CD14-positive monocyte (primary cell): ENCODE measurements at regions not wholly inside any gene's neighbourhood (a gene's known extent, or its start where the extent isn't known, plus 50 kb on each side); places are given as distances from the start of the nearest gene placed in this dataset.

ENCODE experiments used
- DNase-seq, 3 donors: peaks; one replicate each; pipeline ENCODE4 v3.0.0-alpha.2; 2011 to 2022
- H2AFZ ChIP-seq: 2 replicates; pipeline ENCODE4 v1.6.0; 2012; ENCODE audit warnings: mild to moderate bottlenecking, low read depth, low read length, inconsistent platforms; ENCODE audit not compliant: insufficient read depth, poor library complexity, severe bottlenecking
- H3K27ac ChIP-seq, 2 donors: 1 replicate in 1 of 2; 2 replicates in 1 of 2; pipeline ENCODE4 v1.5.1; 2012 to 2013; ENCODE audit warnings: low read length in 2 of 2, control low read depth in 1 of 2, inconsistent platforms in 1 of 2, low read depth in 1 of 2, mild to moderate bottlenecking in 1 of 2
- H3K27me3 ChIP-seq, 2 donors: one replicate each; pipeline versions ENCODE4 v1.6.0 to v1.6.1; 2011 to 2013; ENCODE audit warnings: low read length in 2 of 2; ENCODE audit not compliant: control insufficient read depth in 2 of 2, insufficient read depth in 2 of 2
- H3K36me3 ChIP-seq, 2 donors: replicated peaks in 1 of 2; 1 replicate in 1 of 2; 2 replicates in 1 of 2; pipeline versions ENCODE4 v1.5.1 to v1.6.1; 2012 to 2013; ENCODE audit warnings: low read length in 2 of 2, control low read depth in 1 of 2, inconsistent platforms in 1 of 2, mild to moderate bottlenecking in 1 of 2; ENCODE audit not compliant: insufficient read depth in 2 of 2, control insufficient read depth in 1 of 2
- H3K4me1 ChIP-seq, 2 donors: 1 replicate in 1 of 2; 2 replicates in 1 of 2; pipeline versions ENCODE4 v1.5.1 to v1.6.1; 2012 to 2013; ENCODE audit warnings: low read length in 2 of 2, control low read depth in 1 of 2, inconsistent platforms in 1 of 2, mild to moderate bottlenecking in 1 of 2, moderate library complexity in 1 of 2; ENCODE audit not compliant: insufficient read depth in 2 of 2, control insufficient read depth in 1 of 2
- H3K4me2 ChIP-seq: replicated peaks from 2 replicates; pipeline ENCODE3; 2012; ENCODE audit warnings: low read length, moderate library complexity, mild to moderate bottlenecking; ENCODE audit not compliant: poor library complexity, severe bottlenecking; ENCODE audit errors: extremely low read depth
- H3K4me3 ChIP-seq, 3 experiments: fragments of 200-600 bp in 1 of 3; sonication (generic) in 1 of 3; replicated peaks in 1 of 3; 1 replicate in 2 of 3; 2 replicates in 1 of 3; pipeline ENCODE4 v1.5.1; 2011 to 2013; ENCODE audit warnings: low read length in 3 of 3, mild to moderate bottlenecking in 3 of 3, control low read depth in 2 of 3, low read depth in 2 of 3, inconsistent platforms in 1 of 3, moderate library complexity in 1 of 3
- H3K79me2 ChIP-seq: 2 replicates; pipeline ENCODE4 v1.6.0; 2012; ENCODE audit warnings: mild to moderate bottlenecking, control low read depth, inconsistent platforms, low read length, moderate library complexity; ENCODE audit not compliant: insufficient read depth
- H3K9ac ChIP-seq: 2 replicates; pipeline ENCODE4 v1.6.0; 2017; ENCODE audit warnings: low read length, mild to moderate bottlenecking; ENCODE audit not compliant: insufficient read depth, poor library complexity, severe bottlenecking
- H3K9me3 ChIP-seq, 2 donors: replicated peaks in 1 of 2; 1 replicate in 1 of 2; 2 replicates in 1 of 2; pipeline versions ENCODE4 v1.5.1 to v1.6.1; 2012 to 2013; ENCODE audit warnings: low read length in 2 of 2, control low read depth in 1 of 2; ENCODE audit not compliant: control insufficient read depth in 1 of 2, insufficient read depth in 1 of 2
- H4K20me1 ChIP-seq: 2 replicates; pipeline ENCODE4 v1.6.0; 2012; ENCODE audit warnings: mild to moderate bottlenecking, low read length, control low read depth, moderate library complexity; ENCODE audit not compliant: insufficient read depth
- H3K27ac Mint-ChIP-seq, 7 donors: one replicate each; pipeline ENCODE4 v1.8.0; 2020; ENCODE audit warnings: mild to moderate bottlenecking in 7 of 7, mixed read lengths in 7 of 7, moderate library complexity in 6 of 7, inconsistent platforms in 2 of 7
- H3K27me3 Mint-ChIP-seq, 3 donors: one replicate each; pipeline ENCODE4 v1.8.0; 2021 to 2022; ENCODE audit warnings: low read depth in 3 of 3, mild to moderate bottlenecking in 3 of 3, mixed read lengths in 3 of 3, moderate library complexity in 3 of 3, inconsistent platforms in 1 of 3
- H3K36me3 Mint-ChIP-seq, 2 donors: one replicate each; pipeline ENCODE4 v1.8.0; 2020; ENCODE audit warnings: mixed read lengths in 2 of 2, inconsistent platforms in 1 of 2, mild to moderate bottlenecking in 1 of 2
- H3K4me1 Mint-ChIP-seq: one replicate; pipeline ENCODE4 v1.8.0; 2020; ENCODE audit warnings: mild to moderate bottlenecking, mixed read lengths
- H3K4me3 Mint-ChIP-seq, 2 donors: one replicate each; pipeline ENCODE4 v1.8.0; 2020; ENCODE audit warnings: mild to moderate bottlenecking in 2 of 2, mixed read lengths in 2 of 2, moderate library complexity in 1 of 2
- H3K9me3 Mint-ChIP-seq, 7 donors: one replicate each; pipeline ENCODE4 v1.8.0; 2020 to 2022; ENCODE audit warnings: mixed read lengths in 7 of 7, mild to moderate bottlenecking in 6 of 7, moderate library complexity in 6 of 7, inconsistent platforms in 2 of 7
- WGBS: methylation state at CpG from one replicate; pipeline ENCODE4 v1.1.5; 2013; ENCODE audit warnings: missing lambda C conversion rate; ENCODE audit not compliant: insufficient coverage; 5-methylcytosine and 5-hydroxymethylcytosine counted together
- intact Hi-C, 2 donors: fragments of 100-400 bp; cut with micrococcal nuclease; formaldehyde crosslinking; loops; one replicate each; pipeline versions ENCODE4 v1.15.0 to v1.15.1; 2023
- TF ChIP-seq, protein P1 (sequence below): fragments of 200-600 bp; IDR thresholded peaks from one replicate; pipeline ENCODE4 v1.8.0; 2022; ENCODE audit warnings: antibody characterized with exemption, mild to moderate bottlenecking

DNA sequence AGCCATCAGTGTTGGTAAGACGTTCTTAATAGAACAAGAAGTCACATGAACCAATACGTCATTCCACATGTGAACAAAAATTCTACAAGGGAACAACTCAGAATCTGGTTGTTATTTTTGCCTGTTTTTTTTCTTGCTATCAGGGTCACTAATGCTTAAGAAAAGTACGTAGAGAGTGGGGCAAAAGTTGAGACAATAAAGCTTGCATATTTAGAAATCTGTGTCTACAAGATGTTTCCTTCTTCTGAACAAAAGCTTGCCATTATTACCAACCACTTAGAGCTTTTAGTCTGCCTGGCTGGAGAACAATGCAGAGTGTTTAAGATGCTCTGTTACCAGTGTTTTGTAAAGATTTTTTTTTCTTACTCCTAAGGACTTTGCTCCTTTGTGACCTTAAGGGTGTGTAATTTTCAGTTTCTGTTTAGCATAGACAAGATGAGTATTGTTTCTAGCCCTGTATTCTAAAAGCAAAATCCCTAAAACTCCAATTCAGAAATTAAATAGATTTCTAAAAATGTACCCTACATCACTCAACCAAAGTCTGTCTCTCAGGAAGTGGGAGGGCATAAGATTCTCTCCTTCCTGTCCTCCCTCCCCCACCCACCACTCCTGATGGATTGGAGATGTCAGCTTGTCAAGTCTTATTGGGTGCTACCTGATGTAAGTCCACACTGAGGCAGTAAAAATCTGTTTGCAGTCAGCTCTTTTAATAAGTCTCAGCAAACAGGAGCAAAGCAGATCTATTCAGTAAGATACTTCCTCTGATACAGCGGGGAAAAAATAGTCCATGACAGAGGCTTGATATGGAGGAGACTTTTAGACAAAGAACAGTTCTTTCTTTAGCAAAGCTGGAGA is 267.6 kb downstream of the GRIN2B start:
- Histone ChIP-seq H3K27ac (no peak overlapping the region), H3K4me3 (no peak overlapping the region), H3K9ac (no peak overlapping the region), H3K9me3 (no peaks in the 10 kb centered on the region), H3K36me3 (no peaks in the 10 kb centered on the region), H3K27me3 (no peaks in the 10 kb centered on the region), H3K79me2 (no peaks in the 10 kb centered on the region), H4K20me1 (no peaks in the 10 kb centered on the region), H3K4me2 (no peak overlapping the region), H3K4me1 (no peaks in the 10 kb centered on the region), H2AFZ (no peak overlapping the region)
- Mint-ChIP-seq H3K4me1 (no peaks in the 10 kb centered on the region), H3K4me3 (no peak overlapping the region), H3K36me3 (no peaks in the 10 kb centered on the region), H3K9me3 (no peaks in the 10 kb centered on the region), H3K27me3 (no peaks in the 10 kb centered on the region), H3K27ac (no peak overlapping the region)
- TF ChIP-seq, protein P1, sequence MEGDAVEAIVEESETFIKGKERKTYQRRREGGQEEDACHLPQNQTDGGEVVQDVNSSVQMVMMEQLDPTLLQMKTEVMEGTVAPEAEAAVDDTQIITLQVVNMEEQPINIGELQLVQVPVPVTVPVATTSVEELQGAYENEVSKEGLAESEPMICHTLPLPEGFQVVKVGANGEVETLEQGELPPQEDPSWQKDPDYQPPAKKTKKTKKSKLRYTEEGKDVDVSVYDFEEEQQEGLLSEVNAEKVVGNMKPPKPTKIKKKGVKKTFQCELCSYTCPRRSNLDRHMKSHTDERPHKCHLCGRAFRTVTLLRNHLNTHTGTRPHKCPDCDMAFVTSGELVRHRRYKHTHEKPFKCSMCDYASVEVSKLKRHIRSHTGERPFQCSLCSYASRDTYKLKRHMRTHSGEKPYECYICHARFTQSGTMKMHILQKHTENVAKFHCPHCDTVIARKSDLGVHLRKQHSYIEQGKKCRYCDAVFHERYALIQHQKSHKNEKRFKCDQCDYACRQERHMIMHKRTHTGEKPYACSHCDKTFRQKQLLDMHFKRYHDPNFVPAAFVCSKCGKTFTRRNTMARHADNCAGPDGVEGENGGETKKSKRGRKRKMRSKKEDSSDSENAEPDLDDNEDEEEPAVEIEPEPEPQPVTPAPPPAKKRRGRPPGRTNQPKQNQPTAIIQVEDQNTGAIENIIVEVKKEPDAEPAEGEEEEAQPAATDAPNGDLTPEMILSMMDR = no peak
- intact Hi-C loops = no loop called here
- DNase-seq = no peak
- WGBS = no CpG with 5 or more reads among the region's 4 CpGs

DNA sequence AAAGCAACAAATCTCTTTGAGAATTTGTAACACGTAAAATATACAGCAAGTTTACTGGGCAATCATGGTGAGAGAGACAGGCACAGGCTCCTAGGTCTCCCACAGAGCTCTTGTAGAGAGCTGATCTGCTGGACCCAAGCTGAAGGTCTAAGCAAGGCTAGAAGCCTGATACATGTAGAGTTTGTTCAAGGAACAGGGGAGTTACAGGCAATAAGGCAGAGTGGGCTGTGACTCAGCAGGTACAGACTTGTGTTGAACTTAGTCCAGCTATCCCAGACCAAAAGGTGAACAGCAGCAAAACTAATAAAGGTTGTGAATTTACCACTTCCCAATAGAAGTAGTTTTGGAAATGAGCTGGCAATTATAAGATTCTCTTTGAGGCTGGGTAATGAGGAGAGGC is 273.6 kb downstream of the GRIN2B start:
- H3K36me3 ChIP-seq = no peaks in the 10 kb centered on the region
- 100% methylated on average over 1 of the region's 1 CpG for WGBS
- H3K27ac Mint-ChIP-seq = no peak overlapping the region
- peaks cover 0 to 1% (median 0%) of the 10 kb centered on the region in 7 donors for H3K9me3 Mint-ChIP-seq
- H4K20me1 ChIP-seq = no peaks in the 10 kb centered on the region
- no peaks in the 10 kb centered on the region for H3K79me2 ChIP-seq
- intact Hi-C loops = no loop called here
- DNase-seq = no peak
- H3K9me3 ChIP-seq = no peaks in the 10 kb centered on the region
- H3K4me3 ChIP-seq = no peak overlapping the region
- H3K27me3 ChIP-seq = no peaks in the 10 kb centered on the region
- H3K27me3 Mint-ChIP-seq = peaks cover 0 to 4% (median 2%) of the 10 kb centered on the region in 3 donors
- no peak overlapping the region for H3K4me2 ChIP-seq
- H3K36me3 Mint-ChIP-seq = no peaks in the 10 kb centered on the region
- H3K27ac ChIP-seq = no peak overlapping the region
- no peak overlapping the region for H3K4me3 Mint-ChIP-seq
- H3K9ac ChIP-seq = no peak overlapping the region
- H3K4me1 Mint-ChIP-seq = no peaks in the 10 kb centered on the region
- H3K4me1 ChIP-seq = no peaks in the 10 kb centered on the region
- TF ChIP-seq, protein P1 = no peak
- no peak overlapping the region for H2AFZ ChIP-seq
